Body of pancreas (tissue), 4 donors: ENCODE measurements at regions not wholly inside any gene's neighbourhood (a gene's known extent, or its start where the extent isn't known, plus 50 kb on each side); places are given as distances from the start of the nearest gene placed in this dataset.

Source experiments
- ATAC-seq: fragments of 150-250 bp; one replicate; pipeline ENCODE4 v1.9.1; 2016
- DNase-seq, 4 donors: peaks; one replicate each; pipeline ENCODE4 v3.0.0-alpha.2; 2019
- H3K27ac ChIP-seq, 4 donors: fragments of 200-600 bp; sonication (generic); 1 replicate in 3 of 4; 2 replicates in 1 of 4; pipeline versions ENCODE4 v1.5.1 to v1.6.1; 2016 to 2019; ENCODE audit warnings: mild to moderate bottlenecking in 1 of 4, mixed read lengths in 1 of 4, moderate library complexity in 1 of 4
- H3K27me3 ChIP-seq, 2 donors: fragments of 200-600 bp; sonication (generic); one replicate each; pipeline ENCODE4 v1.6.0; 2016; ENCODE audit warnings: mild to moderate bottlenecking in 1 of 2
- H3K36me3 ChIP-seq, 2 donors: fragments of 200-600 bp; sonication (generic); replicated peaks in 1 of 2; 2 replicates each; pipeline ENCODE4 v1.5.1; 2016; ENCODE audit warnings: low read depth in 2 of 2; ENCODE audit not compliant: insufficient read depth in 1 of 2
- H3K4me1 ChIP-seq: fragments of 200-600 bp; sonication (generic); one replicate; pipeline ENCODE4 v1.6.0; 2016
- H3K4me3 ChIP-seq, 2 donors: fragments of 200-600 bp; sonication (generic); 1 replicate in 1 of 2; 2 replicates in 1 of 2; pipeline ENCODE4 v1.5.1; 2016 to 2019
- H3K9me3 ChIP-seq, 3 donors: fragments of 200-600 bp; sonication (generic); 1 replicate in 2 of 3; 2 replicates in 1 of 3; pipeline ENCODE4 v1.5.1; 2016
- POLR2A ChIP-seq, 3 donors: fragments of 450-650 bp; IDR thresholded peaks; one replicate each; pipeline ENCODE4 v1.6.1; 2016; ENCODE audit warnings: antibody characterized with exemption in 3 of 3, mild to moderate bottlenecking in 2 of 3
- WGBS, 2 donors: methylation state at CpG; one replicate each; pipeline ENCODE4 v1.1.5; 2017; 5-methylcytosine and 5-hydroxymethylcytosine counted together
- intact Hi-C: fragments of 100-400 bp; cut with DNase I; formaldehyde crosslinking; loops from one replicate; pipeline ENCODE4 v1.15.1; 2023
- TF ChIP-seq, protein P1 (sequence below), 7 experiments: fragments of 450-650 bp in 4 of 7; fragments of 200-600 bp in 3 of 7; sonication (generic) in 3 of 7; IDR thresholded peaks; one replicate each; pipeline ENCODE4 v1.5.1; 2016 to 2019; ENCODE audit warnings: antibody characterized with exemption in 7 of 7

GRCh38 chr1:181204530-181204929 is 116.0 kb downstream of the IER5 start:
- Histone ChIP-seq H3K36me3 (no peaks in the 10 kb centered on the region), H3K9me3 (no peaks in the 10 kb centered on the region), H3K27me3 (no peaks in the 10 kb centered on the region), H3K4me1 (no peaks in the 10 kb centered on the region), H3K27ac (no peak overlapping the region), H3K4me3 (no peak overlapping the region)
- DNase-seq (no peak), ATAC-seq (no peak)
- TF ChIP-seq POLR2A (IDR thresholded peaks at IDR 0.05): no peak
- TF ChIP-seq, protein P1, sequence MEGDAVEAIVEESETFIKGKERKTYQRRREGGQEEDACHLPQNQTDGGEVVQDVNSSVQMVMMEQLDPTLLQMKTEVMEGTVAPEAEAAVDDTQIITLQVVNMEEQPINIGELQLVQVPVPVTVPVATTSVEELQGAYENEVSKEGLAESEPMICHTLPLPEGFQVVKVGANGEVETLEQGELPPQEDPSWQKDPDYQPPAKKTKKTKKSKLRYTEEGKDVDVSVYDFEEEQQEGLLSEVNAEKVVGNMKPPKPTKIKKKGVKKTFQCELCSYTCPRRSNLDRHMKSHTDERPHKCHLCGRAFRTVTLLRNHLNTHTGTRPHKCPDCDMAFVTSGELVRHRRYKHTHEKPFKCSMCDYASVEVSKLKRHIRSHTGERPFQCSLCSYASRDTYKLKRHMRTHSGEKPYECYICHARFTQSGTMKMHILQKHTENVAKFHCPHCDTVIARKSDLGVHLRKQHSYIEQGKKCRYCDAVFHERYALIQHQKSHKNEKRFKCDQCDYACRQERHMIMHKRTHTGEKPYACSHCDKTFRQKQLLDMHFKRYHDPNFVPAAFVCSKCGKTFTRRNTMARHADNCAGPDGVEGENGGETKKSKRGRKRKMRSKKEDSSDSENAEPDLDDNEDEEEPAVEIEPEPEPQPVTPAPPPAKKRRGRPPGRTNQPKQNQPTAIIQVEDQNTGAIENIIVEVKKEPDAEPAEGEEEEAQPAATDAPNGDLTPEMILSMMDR (IDR thresholded peaks at IDR 0.05): no peak
- WGBS, 2 donors: 75 to 80% methylated on average over 6 of the region's 6 CpGs
- intact Hi-C loops: no loop called here

DNA sequence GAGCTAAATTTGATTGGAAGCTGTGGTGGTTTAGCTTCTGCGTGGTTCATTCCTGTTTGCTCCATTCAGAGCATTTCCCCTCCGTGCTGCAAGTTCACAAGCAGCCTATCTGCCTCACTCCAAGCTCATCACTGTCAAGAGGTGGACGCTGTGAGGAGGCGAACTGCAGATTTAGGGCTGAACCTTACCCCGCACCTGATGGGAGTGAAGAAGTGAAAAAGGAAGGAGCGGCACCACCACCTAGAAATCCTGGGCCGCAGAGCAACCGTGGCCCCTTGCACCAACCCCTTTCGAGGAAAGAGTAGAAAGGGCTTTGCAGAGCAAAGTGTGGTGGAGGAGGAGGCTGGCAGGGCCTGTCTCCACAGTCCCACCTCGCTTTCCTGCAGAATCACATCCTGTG is 117.4 kb downstream of the IER5 start:
- Histone ChIP-seq H3K9me3 (no peaks in the 10 kb centered on the region), H3K27ac (no peak overlapping the region), H3K4me3 (no peak overlapping the region), H3K27me3 (no peaks in the 10 kb centered on the region), H3K36me3 (no peaks in the 10 kb centered on the region), H3K4me1 (no peaks in the 10 kb centered on the region)
- WGBS, 2 donors: 65 to 76% methylated on average over 10 of the region's 10 CpGs
- ATAC-seq: no peak
- DNase-seq: no peak
- intact Hi-C loops: no loop called here
- TF ChIP-seq POLR2A (IDR thresholded peaks at IDR 0.05): no peak
- TF ChIP-seq, protein P1 (IDR thresholded peaks at IDR 0.05): no peak

DNA sequence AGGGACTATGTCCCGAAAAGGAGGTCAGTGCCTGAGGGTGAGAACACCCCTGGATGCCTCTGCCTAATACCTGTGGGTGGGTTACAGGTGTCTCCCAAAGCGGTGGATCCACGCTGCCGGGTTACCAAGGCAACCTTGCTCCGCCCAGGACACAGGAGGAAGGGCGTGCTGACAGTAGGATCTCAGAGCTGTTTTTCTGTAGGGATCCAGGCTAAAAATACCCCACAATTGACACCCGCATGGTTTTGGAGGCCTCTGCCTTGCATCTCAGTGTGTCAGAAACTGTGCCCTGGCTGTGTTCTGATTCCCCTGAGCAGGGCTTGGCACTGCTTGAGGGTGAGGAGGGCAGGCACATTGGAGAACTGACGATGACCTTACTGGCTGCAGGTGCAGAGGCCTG is 118.0 kb downstream of the IER5 start:
- H3K27ac ChIP-seq: no peak overlapping the region
- TF ChIP-seq, protein P1 (IDR thresholded peaks at IDR 0.05): no peak
- no peak for TF ChIP-seq POLR2A (IDR thresholded peaks at IDR 0.05)
- H3K4me1 ChIP-seq: no peaks in the 10 kb centered on the region
- H3K27me3 ChIP-seq: no peaks in the 10 kb centered on the region
- DNase-seq: no peak
- H3K9me3 ChIP-seq: no peaks in the 10 kb centered on the region
- no peaks in the 10 kb centered on the region for H3K36me3 ChIP-seq
- WGBS, 2 donors: 20 to 67% methylated on average over 1 to 8 of the region's 8 CpGs
- no peak overlapping the region for H3K4me3 ChIP-seq
- intact Hi-C loops: no loop called here
- ATAC-seq: no peak

DNA sequence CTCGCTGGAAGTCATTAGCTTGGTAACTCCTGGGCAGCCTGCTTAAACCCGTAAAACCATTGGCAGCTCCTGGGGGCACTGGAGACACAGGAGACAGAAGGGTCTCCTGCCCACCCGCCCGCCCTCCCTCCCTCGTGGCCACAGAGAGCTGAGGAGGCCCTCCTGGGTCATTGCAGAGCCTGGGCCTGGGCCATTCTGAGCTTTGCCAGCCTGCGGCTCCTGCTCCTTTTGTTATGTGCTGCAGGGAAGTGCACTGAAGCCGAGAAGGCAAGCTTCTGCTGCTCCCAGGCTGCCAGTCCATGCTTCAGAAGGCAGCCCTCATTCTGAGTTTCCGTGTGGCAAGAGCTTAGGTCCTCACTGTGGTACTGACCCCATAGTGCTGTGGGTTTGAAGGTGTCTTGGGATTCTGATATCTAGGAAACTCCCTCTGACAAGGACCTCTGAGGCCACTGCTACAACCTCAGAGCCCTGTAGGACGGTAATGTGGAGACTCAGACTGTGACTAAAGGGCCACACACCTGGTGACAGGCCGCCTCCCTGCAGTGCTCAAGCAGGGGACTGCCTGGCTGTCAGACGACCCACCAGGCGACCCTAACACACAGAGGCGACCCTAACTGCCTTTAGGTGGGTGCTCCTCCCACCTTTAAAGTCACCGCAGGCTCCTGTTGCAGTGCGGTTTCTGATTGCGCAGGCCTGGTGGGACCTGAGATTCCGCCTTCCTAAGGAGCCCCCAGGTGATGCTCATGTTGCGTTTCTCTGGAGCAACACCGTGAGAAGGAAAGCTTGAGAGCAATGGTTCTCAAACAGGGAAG is 118.7 kb downstream of the IER5 start:
- no peak overlapping the region for H3K4me3 ChIP-seq
- H3K27ac ChIP-seq: no peak overlapping the region
- WGBS, 2 donors: 81 to 86% methylated on average over 8 to 17 of the region's 19 CpGs
- no peaks in the 10 kb centered on the region for H3K9me3 ChIP-seq
- H3K36me3 ChIP-seq: no peaks in the 10 kb centered on the region
- no peaks in the 10 kb centered on the region for H3K4me1 ChIP-seq
- ATAC-seq (no peak), DNase-seq (no peak)
- intact Hi-C loops: no loop called here
- TF ChIP-seq POLR2A (IDR thresholded peaks at IDR 0.05): no peak
- TF ChIP-seq, protein P1 (IDR thresholded peaks at IDR 0.05): no peak
- no peaks in the 10 kb centered on the region for H3K27me3 ChIP-seq

- Histone ChIP-seq H3K4me3 (no peak overlapping the region), H3K27me3 (no peaks in the 10 kb centered on the region), H3K36me3 (no peaks in the 10 kb centered on the region), H3K4me1 (no peaks in the 10 kb centered on the region), H3K27ac (no peak overlapping the region), H3K9me3 (no peaks in the 10 kb centered on the region)
- 87 to 89% methylated on average over 5 to 6 of the region's 6 CpGs for WGBS, 2 donors
- ATAC-seq: no peak
- TF ChIP-seq, protein P1 (IDR thresholded peaks at IDR 0.05): no peak
- TF ChIP-seq POLR2A (IDR thresholded peaks at IDR 0.05): no peak
- DNase-seq: no peak
- intact Hi-C loops: no loop called here
These were observed 119.6 kb downstream of the IER5 start for GRCh38 chr1:181208083-181208482.
